Left kidney (tissue), 1 donor: ENCODE measurements at regions not wholly inside any gene's neighbourhood (a gene's known extent, or its start where the extent isn't known, plus 50 kb on each side); places are given as distances from the start of the nearest gene placed in this dataset.

Experiments
- DNase-seq: peaks from one replicate; pipeline ENCODE4 v3.0.0-alpha.2; 2013

GRCh38 chr6:12423832-12424231 lies 133.7 kb downstream of the EDN1 start:
- no peak for DNase-seq

GRCh38 chr6:12426121-12426520 lies 136.0 kb downstream of the EDN1 start:
- no peak for DNase-seq

- no peak for DNase-seq
Measured at GRCh38 chr6:12431023-12431422, 140.9 kb downstream of the EDN1 start.

- DNase-seq: no peak
Measured at GRCh38 chr6:12436224-12436623, 146.1 kb downstream of the EDN1 start.

- DNase-seq: no peak
Measured at GRCh38 chr6:12436683-12437082, 146.5 kb downstream of the EDN1 start.

- no peak for DNase-seq
Measured at GRCh38 chr6:12439296-12439695, 149.1 kb downstream of the EDN1 start.

GRCh38 chr6:12440981-12441380 lies 150.8 kb downstream of the EDN1 start:
- peak; percentile 21 for DNase-seq

GRCh38 chr6:12442455-12442854 lies 152.3 kb downstream of the EDN1 start:
- DNase-seq: no peak

GRCh38 chr6:12446394-12446793 lies 156.2 kb downstream of the EDN1 start:
- no peak for DNase-seq

- no peak for DNase-seq
Measured at GRCh38 chr6:12449447-12449846, 159.3 kb downstream of the EDN1 start.

GRCh38 chr6:12450467-12450866 lies 160.3 kb downstream of the EDN1 start:
- DNase-seq: no peak

GRCh38 chr6:12456343-12456742 lies 166.2 kb downstream of the EDN1 start:
- no peak for DNase-seq

GRCh38 chr6:12457094-12457493 lies 166.9 kb downstream of the EDN1 start:
- no peak for DNase-seq

GRCh38 chr6:12458558-12458957 lies 168.4 kb downstream of the EDN1 start:
- DNase-seq: no peak

- DNase-seq: no peak
Measured at GRCh38 chr6:12459945-12460661, 169.9 kb downstream of the EDN1 start.

- DNase-seq: no peak
Measured at GRCh38 chr6:12467706-12468670, 177.8 kb downstream of the EDN1 start.

GRCh38 chr6:12472601-12473038 lies 182.5 kb downstream of the EDN1 start:
- DNase-seq: no peak

- DNase-seq: no peak
Measured at GRCh38 chr6:12473494-12473893, 183.3 kb downstream of the EDN1 start.

GRCh38 chr6:12474167-12475140 lies 184.3 kb downstream of the EDN1 start:
- DNase-seq: no peak

GRCh38 chr6:12476484-12476883 lies 186.3 kb downstream of the EDN1 start:
- DNase-seq: no peak

- DNase-seq: no peak
Measured at GRCh38 chr6:12477616-12478015, 187.5 kb downstream of the EDN1 start.

GRCh38 chr6:12478921-12479320 lies 188.8 kb downstream of the EDN1 start:
- no peak for DNase-seq
